ENCODE measurements at regions not wholly inside any gene's neighbourhood (a gene's known extent, or its start where the extent isn't known, plus 50 kb on each side); places are given as distances from the start of the nearest gene placed in this dataset.
A peak's percentile ranks its signal among the peaks of the same experiment; 100 is the strongest.

- FAIRE-seq (no peak), DNase-seq (ENCODE audit: low read depth) (no peak)
- Histone ChIP-seq H3K27ac (ENCODE audit: low read depth, low read length) (no peak overlapping the region), H4K20me1 (ENCODE audit: insufficient read depth, low read length) (no peaks in the 10 kb centered on the region), H3K79me2 (ENCODE audit: insufficient read depth, low read length) (no peaks in the 10 kb centered on the region), H3K4me1 (ENCODE audit: insufficient read depth, low read length) (peaks cover 7% of the 10 kb centered on the region), H3K27me3 (ENCODE audit: insufficient read depth, low read length) (no peaks in the 10 kb centered on the region), H3K36me3 (ENCODE audit: insufficient read depth, low read length) (no peaks in the 10 kb centered on the region), H3K9ac (ENCODE audit: low read length) (no peak overlapping the region), H3K9me3 (ENCODE audit: insufficient read depth, low read depth, low read length) (no peaks in the 10 kb centered on the region), H3K4me3 (ENCODE audit: insufficient read depth, low read depth, low read length) (no peak overlapping the region), H3K4me2 (ENCODE audit: low read length) (no peak overlapping the region), H2AFZ (ENCODE audit: low read depth, low read length) (no peak overlapping the region)
- Mint-ChIP-seq H3K4me3 (ENCODE audit: unreplicated experiment) (no peak overlapping the region), H3K36me3 (ENCODE audit: low read depth, unreplicated experiment) (peaks cover 5% of the 10 kb centered on the region), H3K9me3 (ENCODE audit: unreplicated experiment) (peaks cover 10% of the 10 kb centered on the region), H3K27me3 (ENCODE audit: low read depth, unreplicated experiment) (peaks cover 9% of the 10 kb centered on the region), H3K4me1 (ENCODE audit: low read depth, unreplicated experiment) (peaks cover 5% of the 10 kb centered on the region), H3K27ac (ENCODE audit: unreplicated experiment) (no peak overlapping the region)
- TF ChIP-seq EZH2 (IDR thresholded peaks at IDR 0.05; ENCODE audit: insufficient read depth, low read length): no peak
- TF ChIP-seq, protein P1, sequence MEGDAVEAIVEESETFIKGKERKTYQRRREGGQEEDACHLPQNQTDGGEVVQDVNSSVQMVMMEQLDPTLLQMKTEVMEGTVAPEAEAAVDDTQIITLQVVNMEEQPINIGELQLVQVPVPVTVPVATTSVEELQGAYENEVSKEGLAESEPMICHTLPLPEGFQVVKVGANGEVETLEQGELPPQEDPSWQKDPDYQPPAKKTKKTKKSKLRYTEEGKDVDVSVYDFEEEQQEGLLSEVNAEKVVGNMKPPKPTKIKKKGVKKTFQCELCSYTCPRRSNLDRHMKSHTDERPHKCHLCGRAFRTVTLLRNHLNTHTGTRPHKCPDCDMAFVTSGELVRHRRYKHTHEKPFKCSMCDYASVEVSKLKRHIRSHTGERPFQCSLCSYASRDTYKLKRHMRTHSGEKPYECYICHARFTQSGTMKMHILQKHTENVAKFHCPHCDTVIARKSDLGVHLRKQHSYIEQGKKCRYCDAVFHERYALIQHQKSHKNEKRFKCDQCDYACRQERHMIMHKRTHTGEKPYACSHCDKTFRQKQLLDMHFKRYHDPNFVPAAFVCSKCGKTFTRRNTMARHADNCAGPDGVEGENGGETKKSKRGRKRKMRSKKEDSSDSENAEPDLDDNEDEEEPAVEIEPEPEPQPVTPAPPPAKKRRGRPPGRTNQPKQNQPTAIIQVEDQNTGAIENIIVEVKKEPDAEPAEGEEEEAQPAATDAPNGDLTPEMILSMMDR (IDR thresholded peaks at IDR 0.05; ENCODE audit: insufficient read depth, low read depth, low read length): no peak
Observed at GRCh38 chr19:33903489-33903850, 106.8 kb downstream of the KCTD15 start.

DNA sequence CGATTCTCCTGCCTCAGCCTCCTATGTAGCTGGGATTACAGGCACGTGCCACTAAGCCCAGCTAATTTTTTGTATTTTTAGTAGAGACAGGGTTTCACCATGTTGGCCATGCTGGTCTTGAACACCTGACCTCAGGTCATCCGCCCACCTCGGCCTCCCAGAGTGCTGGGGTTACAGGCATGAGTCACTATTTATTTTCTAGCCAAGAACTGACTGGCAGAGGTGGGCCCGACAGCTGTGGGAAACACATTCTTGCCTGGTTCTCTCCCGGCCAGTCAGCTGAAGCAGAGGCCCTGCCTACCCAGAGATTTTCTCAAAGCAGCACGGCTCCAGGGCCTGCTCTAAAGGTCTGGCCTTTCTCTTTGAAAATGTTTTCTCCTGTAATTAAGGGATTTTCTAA lies 108.0 kb downstream of the KCTD15 start:
- Histone ChIP-seq H3K79me2 (ENCODE audit: insufficient read depth, low read length) (no peaks in the 10 kb centered on the region), H3K4me1 (ENCODE audit: insufficient read depth, low read length) (peaks cover 7% of the 10 kb centered on the region), H4K20me1 (ENCODE audit: insufficient read depth, low read length) (no peaks in the 10 kb centered on the region), H3K36me3 (ENCODE audit: insufficient read depth, low read length) (no peaks in the 10 kb centered on the region), H2AFZ (ENCODE audit: low read depth, low read length) (no peak overlapping the region), H3K9ac (ENCODE audit: low read length) (no peak overlapping the region), H3K9me3 (ENCODE audit: insufficient read depth, low read depth, low read length) (no peaks in the 10 kb centered on the region), H3K4me2 (ENCODE audit: low read length) (no peak overlapping the region), H3K27ac (ENCODE audit: low read depth, low read length) (no peak overlapping the region), H3K4me3 (ENCODE audit: insufficient read depth, low read depth, low read length) (no peak overlapping the region), H3K27me3 (ENCODE audit: insufficient read depth, low read length) (no peaks in the 10 kb centered on the region)
- Mint-ChIP-seq H3K36me3 (ENCODE audit: low read depth, unreplicated experiment) (peaks cover 5% of the 10 kb centered on the region), H3K9me3 (ENCODE audit: unreplicated experiment) (peaks cover 12% of the 10 kb centered on the region), H3K27ac (ENCODE audit: unreplicated experiment) (peak overlapping the region; percentile 98), H3K4me3 (ENCODE audit: unreplicated experiment) (peak overlapping the region; percentile 80), H3K4me1 (ENCODE audit: low read depth, unreplicated experiment) (peaks cover 5% of the 10 kb centered on the region), H3K27me3 (ENCODE audit: low read depth, unreplicated experiment) (peaks cover 10% of the 10 kb centered on the region)
- TF ChIP-seq, protein P1 (IDR thresholded peaks at IDR 0.05; ENCODE audit: insufficient read depth, low read depth, low read length): no peak
- no peak for TF ChIP-seq EZH2 (IDR thresholded peaks at IDR 0.05; ENCODE audit: insufficient read depth, low read length)
- FAIRE-seq (no peak), DNase-seq (ENCODE audit: low read depth) (peak; percentile 8)

- peak overlapping the region; percentile 79 for H3K4me2 ChIP-seq (ENCODE audit: low read length)
- H3K4me3 Mint-ChIP-seq (ENCODE audit: unreplicated experiment): peak overlapping the region; percentile 80
- peak overlapping the region; percentile 55 for H3K9ac ChIP-seq (ENCODE audit: low read length)
- peak overlapping the region; percentile 98 for H3K27ac Mint-ChIP-seq (ENCODE audit: unreplicated experiment)
- peak overlapping the region; percentile 1 for H3K27ac ChIP-seq (ENCODE audit: low read depth, low read length)
- H3K4me3 ChIP-seq (ENCODE audit: insufficient read depth, low read depth, low read length): peak overlapping the region; percentile 37
- H2AFZ ChIP-seq (ENCODE audit: low read depth, low read length): peak overlapping the region; percentile 73
- H3K9me3 ChIP-seq (ENCODE audit: insufficient read depth, low read depth, low read length): no peaks in the 10 kb centered on the region
- TF ChIP-seq EZH2 (IDR thresholded peaks at IDR 0.05; ENCODE audit: insufficient read depth, low read length): peak; percentile 27
- TF ChIP-seq, protein P1 (IDR thresholded peaks at IDR 0.05; ENCODE audit: insufficient read depth, low read depth, low read length): no peak
- DNase-seq (ENCODE audit: low read depth): no peak
- peaks cover 5% of the 10 kb centered on the region for H3K4me1 Mint-ChIP-seq (ENCODE audit: low read depth, unreplicated experiment)
- no peaks in the 10 kb centered on the region for H4K20me1 ChIP-seq (ENCODE audit: insufficient read depth, low read length)
- no peak for FAIRE-seq
- H3K27me3 Mint-ChIP-seq (ENCODE audit: low read depth, unreplicated experiment): peaks cover 10% of the 10 kb centered on the region
- H3K27me3 ChIP-seq (ENCODE audit: insufficient read depth, low read length): no peaks in the 10 kb centered on the region
- peaks cover 12% of the 10 kb centered on the region for H3K9me3 Mint-ChIP-seq (ENCODE audit: unreplicated experiment)
- peaks cover 5% of the 10 kb centered on the region for H3K36me3 Mint-ChIP-seq (ENCODE audit: low read depth, unreplicated experiment)
- H3K4me1 ChIP-seq (ENCODE audit: insufficient read depth, low read length): peaks cover 7% of the 10 kb centered on the region
- no peaks in the 10 kb centered on the region for H3K36me3 ChIP-seq (ENCODE audit: insufficient read depth, low read length)
- H3K79me2 ChIP-seq (ENCODE audit: insufficient read depth, low read length): no peaks in the 10 kb centered on the region
Observed at GRCh38 chr19:33905473-33905936, 108.8 kb downstream of the KCTD15 start.

Measured in astrocyte (in vitro differentiated cells and primary cell).